GM19035 (cell line): ENCODE measurements at regions not wholly inside any gene's neighbourhood (a gene's known extent, or its start where the extent isn't known, plus 50 kb on each side); places are given as distances from the start of the nearest gene placed in this dataset.
A peak's percentile ranks its signal among the peaks of the same experiment; 100 is the strongest.

Source experiments
- ATAC-seq: cut with Tn5 transposase; IDR thresholded peaks from one replicate; pipeline ENCODE4 v1.9.1; 2021; ENCODE audit not compliant: unreplicated experiment

GRCh38 chr3:94179059-94179458 is 116.2 kb downstream of the NSUN3 start:
- no peak for ATAC-seq

GRCh38 chr3:94183551-94183950 is 120.7 kb downstream of the NSUN3 start:
- ATAC-seq, result no peak

- ATAC-seq, result no peak
Observed at GRCh38 chr3:94184781-94185180, 121.9 kb downstream of the NSUN3 start.

- ATAC-seq, result no peak
Observed at GRCh38 chr3:94185753-94186152, 122.9 kb downstream of the NSUN3 start.

- ATAC-seq, result no peak
Observed at GRCh38 chr3:94187697-94188096, 124.8 kb downstream of the NSUN3 start.

GRCh38 chr3:94195381-94195780 is 132.5 kb downstream of the NSUN3 start:
- no peak for ATAC-seq

- ATAC-seq, result no peak
Observed at GRCh38 chr3:94206291-94206690, 143.4 kb downstream of the NSUN3 start.

- no peak for ATAC-seq
Observed at GRCh38 chr3:94210256-94210655, 147.4 kb downstream of the NSUN3 start.

- ATAC-seq, result no peak
Observed at GRCh38 chr3:94217406-94217805, 154.5 kb downstream of the NSUN3 start.

- ATAC-seq, result no peak
Observed at GRCh38 chr3:94220426-94220825, 157.6 kb downstream of the NSUN3 start.

- ATAC-seq, result no peak
Observed at GRCh38 chr3:94221829-94222228, 159.0 kb downstream of the NSUN3 start.

GRCh38 chr3:94225148-94225865 is 162.4 kb downstream of the NSUN3 start:
- no peak for ATAC-seq

GRCh38 chr3:94226078-94226477 is 163.2 kb downstream of the NSUN3 start:
- no peak for ATAC-seq

- ATAC-seq, result no peak
Observed at GRCh38 chr3:94232921-94233320, 170.1 kb downstream of the NSUN3 start.

- no peak for ATAC-seq
Observed at GRCh38 chr3:94234177-94234788, 171.4 kb downstream of the NSUN3 start.

- ATAC-seq, result no peak
Observed at GRCh38 chr3:94241986-94242385, 179.1 kb downstream of the NSUN3 start.

GRCh38 chr3:94246171-94246570 is 183.3 kb downstream of the NSUN3 start:
- no peak for ATAC-seq

GRCh38 chr3:94248042-94248441 is 185.2 kb downstream of the NSUN3 start:
- ATAC-seq, result no peak

GRCh38 chr3:94249491-94250079 is 186.7 kb downstream of the NSUN3 start:
- peak; percentile 79 for ATAC-seq

GRCh38 chr3:94251566-94251965 is 188.7 kb downstream of the NSUN3 start:
- no peak for ATAC-seq

- no peak for ATAC-seq
Observed at GRCh38 chr3:94252316-94252715, 189.5 kb downstream of the NSUN3 start.
